Peyer's patch (tissue), 4 donors: ENCODE measurements at regions not wholly inside any gene's neighbourhood (a gene's known extent, or its start where the extent isn't known, plus 50 kb on each side); places are given as distances from the start of the nearest gene placed in this dataset.

ENCODE experiments used
- POLR2A ChIP-seq, 2 donors: fragments of 450-650 bp; IDR thresholded peaks; one replicate each; pipeline ENCODE4 v1.5.1; 2017; ENCODE audit warnings: antibody characterized with exemption in 2 of 2, mild to moderate bottlenecking in 2 of 2, moderate library complexity in 2 of 2
- TF ChIP-seq, protein P1 (sequence below), 6 experiments: fragments of 450-650 bp in 4 of 6; fragments of 200-600 bp in 2 of 6; sonication (generic) in 1 of 6; IDR thresholded peaks; one replicate each; pipeline ENCODE4 v1.5.1; 2017 to 2019; ENCODE audit warnings: antibody characterized with exemption in 6 of 6, mild to moderate bottlenecking in 3 of 6, moderate library complexity in 1 of 6

DNA sequence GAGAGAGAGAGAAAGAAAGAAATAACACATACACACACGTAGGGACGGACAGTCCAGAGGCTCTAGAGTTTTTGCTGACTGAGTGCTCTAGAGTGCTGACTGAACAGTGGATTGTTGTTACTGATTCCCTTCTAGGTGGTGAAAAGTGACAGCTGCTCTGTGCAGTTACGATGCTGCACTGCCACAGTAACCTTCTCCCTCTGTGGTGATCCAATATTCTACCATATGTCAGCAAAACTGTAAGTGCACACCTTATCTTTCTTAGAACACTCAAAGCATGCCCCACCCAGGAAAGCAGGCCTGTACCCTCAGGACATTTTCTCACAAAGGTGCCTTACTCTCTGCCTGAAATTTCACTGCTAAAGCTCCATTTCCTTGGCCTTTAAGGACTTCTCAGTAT lies 1023.5 kb downstream of the TYW1 start:
- TF ChIP-seq, protein P1, sequence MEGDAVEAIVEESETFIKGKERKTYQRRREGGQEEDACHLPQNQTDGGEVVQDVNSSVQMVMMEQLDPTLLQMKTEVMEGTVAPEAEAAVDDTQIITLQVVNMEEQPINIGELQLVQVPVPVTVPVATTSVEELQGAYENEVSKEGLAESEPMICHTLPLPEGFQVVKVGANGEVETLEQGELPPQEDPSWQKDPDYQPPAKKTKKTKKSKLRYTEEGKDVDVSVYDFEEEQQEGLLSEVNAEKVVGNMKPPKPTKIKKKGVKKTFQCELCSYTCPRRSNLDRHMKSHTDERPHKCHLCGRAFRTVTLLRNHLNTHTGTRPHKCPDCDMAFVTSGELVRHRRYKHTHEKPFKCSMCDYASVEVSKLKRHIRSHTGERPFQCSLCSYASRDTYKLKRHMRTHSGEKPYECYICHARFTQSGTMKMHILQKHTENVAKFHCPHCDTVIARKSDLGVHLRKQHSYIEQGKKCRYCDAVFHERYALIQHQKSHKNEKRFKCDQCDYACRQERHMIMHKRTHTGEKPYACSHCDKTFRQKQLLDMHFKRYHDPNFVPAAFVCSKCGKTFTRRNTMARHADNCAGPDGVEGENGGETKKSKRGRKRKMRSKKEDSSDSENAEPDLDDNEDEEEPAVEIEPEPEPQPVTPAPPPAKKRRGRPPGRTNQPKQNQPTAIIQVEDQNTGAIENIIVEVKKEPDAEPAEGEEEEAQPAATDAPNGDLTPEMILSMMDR (IDR thresholded peaks at IDR 0.05) = no peak
- TF ChIP-seq POLR2A (IDR thresholded peaks at IDR 0.05) = no peak
